GM12865 (cell line): ENCODE measurements at regions not wholly inside any gene's neighbourhood (a gene's known extent, or its start where the extent isn't known, plus 50 kb on each side); places are given as distances from the start of the nearest gene placed in this dataset.

Experiments
- DNase-seq: peaks from one replicate; pipeline ENCODE4 v3.0.0; 2010; ENCODE audit warnings: low read depth
- H3K4me3 ChIP-seq: 2 replicates; pipeline ENCODE4 v1.5.1; 2011; ENCODE audit warnings: mild to moderate bottlenecking, low read depth, low read length, control low read depth
- TF ChIP-seq, protein P1 (sequence below): IDR thresholded peaks from 2 replicates; pipeline ENCODE4 v1.5.1; 2011; ENCODE audit warnings: low read length, control low read depth, low read depth, inconsistent platforms; ENCODE audit not compliant: insufficient read depth; ENCODE audit errors: missing control alignments

DNA sequence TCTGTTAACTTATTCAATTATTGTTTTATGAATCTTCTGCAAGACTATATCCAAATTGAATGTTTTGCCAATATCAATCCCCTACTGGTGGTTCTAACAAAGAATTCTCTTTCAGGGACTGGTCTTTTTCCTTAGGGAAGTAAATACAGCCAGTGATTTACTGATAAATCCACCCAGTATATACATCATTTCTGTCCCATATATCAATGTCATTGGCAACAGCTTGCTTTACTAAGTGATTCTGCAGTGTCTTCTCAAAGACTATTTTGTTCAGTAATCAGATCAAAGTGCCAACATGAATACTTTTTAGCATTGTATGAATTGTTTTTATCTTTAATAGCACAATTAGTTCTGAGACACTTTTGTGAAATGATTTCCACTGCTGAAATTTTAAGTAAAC is 114.0 kb upstream of the OBI1 start:
- TF ChIP-seq, protein P1, sequence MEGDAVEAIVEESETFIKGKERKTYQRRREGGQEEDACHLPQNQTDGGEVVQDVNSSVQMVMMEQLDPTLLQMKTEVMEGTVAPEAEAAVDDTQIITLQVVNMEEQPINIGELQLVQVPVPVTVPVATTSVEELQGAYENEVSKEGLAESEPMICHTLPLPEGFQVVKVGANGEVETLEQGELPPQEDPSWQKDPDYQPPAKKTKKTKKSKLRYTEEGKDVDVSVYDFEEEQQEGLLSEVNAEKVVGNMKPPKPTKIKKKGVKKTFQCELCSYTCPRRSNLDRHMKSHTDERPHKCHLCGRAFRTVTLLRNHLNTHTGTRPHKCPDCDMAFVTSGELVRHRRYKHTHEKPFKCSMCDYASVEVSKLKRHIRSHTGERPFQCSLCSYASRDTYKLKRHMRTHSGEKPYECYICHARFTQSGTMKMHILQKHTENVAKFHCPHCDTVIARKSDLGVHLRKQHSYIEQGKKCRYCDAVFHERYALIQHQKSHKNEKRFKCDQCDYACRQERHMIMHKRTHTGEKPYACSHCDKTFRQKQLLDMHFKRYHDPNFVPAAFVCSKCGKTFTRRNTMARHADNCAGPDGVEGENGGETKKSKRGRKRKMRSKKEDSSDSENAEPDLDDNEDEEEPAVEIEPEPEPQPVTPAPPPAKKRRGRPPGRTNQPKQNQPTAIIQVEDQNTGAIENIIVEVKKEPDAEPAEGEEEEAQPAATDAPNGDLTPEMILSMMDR = no peak
- DNase-seq = no peak
- no peak overlapping the region for H3K4me3 ChIP-seq

DNA sequence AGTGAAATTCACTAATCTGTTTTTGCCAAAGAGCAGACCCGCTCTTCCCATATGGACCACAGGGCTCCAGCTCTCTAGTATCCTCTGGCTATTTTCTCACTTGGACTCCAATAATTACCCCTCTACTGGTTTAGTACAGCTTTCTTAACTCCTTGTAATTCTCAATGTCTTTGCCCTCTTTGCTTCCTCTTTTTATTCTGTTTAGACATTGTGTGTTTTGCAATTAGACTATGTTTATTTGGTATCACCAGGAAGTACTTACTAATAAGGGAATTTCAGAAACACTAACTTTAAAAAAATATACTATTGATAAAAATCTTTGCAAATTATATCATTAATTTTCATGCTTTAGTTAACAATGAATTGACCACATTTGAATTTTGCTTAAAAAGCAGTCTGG is 111.6 kb upstream of the OBI1 start:
- no peak overlapping the region for H3K4me3 ChIP-seq
- TF ChIP-seq, protein P1 = no peak
- DNase-seq = no peak

DNA sequence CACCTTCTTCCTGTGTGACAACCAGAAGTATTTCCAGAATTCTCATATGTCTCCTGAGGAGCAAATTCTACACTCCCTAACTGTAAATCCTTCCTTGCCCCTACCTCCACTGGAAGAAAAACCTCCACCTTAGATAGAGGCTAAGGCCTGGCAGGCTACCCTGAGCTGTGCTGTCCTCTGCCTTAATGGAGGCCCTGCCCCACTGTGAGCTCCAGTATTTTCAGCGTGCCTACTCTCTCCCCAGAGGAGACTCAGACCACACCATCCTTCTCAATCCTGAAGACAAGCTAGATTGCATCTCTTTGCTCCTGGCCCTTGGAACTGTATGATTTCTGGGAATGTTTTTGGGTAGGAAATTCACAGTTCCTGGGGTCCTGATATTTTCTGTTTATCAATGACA is 110.0 kb upstream of the OBI1 start:
- TF ChIP-seq, protein P1 = no peak
- DNase-seq = no peak
- H3K4me3 ChIP-seq = no peak overlapping the region

- no peak overlapping the region for H3K4me3 ChIP-seq
- DNase-seq = no peak
- TF ChIP-seq, protein P1 = no peak
Observed at GRCh38 chr13:78764665-78765064, 105.7 kb upstream of the OBI1 start.

- TF ChIP-seq, protein P1 = no peak
- DNase-seq = no peak
- H3K4me3 ChIP-seq = no peak overlapping the region
Observed at GRCh38 chr13:78762825-78763224, 103.9 kb upstream of the OBI1 start.

GRCh38 chr13:78759704-78760103 is 100.7 kb upstream of the OBI1 start:
- H3K4me3 ChIP-seq = no peak overlapping the region
- peak; percentile 17 for DNase-seq
- TF ChIP-seq, protein P1 = no peak

DNA sequence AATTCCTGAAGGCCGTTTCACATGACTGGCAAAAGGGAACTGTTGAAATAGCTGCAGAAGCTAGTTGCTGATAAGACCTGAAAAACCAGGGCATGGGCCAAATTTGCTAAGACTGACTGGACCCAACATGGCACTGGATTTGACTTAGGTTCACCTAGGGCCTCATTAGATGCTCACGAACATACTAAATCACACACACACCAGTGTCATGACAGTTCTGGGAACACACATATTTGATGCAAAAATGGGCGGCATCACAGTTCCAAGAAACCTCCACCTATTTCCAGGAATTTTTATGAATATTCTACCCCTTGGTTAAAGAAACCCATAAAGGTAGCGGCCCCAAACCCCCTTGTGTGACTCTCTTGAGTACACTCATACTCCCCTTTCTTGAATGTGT is 99.6 kb upstream of the OBI1 start:
- TF ChIP-seq, protein P1 = no peak
- H3K4me3 ChIP-seq = no peak overlapping the region
- no peak for DNase-seq
